ENCODE measurements at regions not wholly inside any gene's neighbourhood (a gene's known extent, or its start where the extent isn't known, plus 50 kb on each side); places are given as distances from the start of the nearest gene placed in this dataset.

- POLR2A ChIA-PET, result no interaction called here
- H3K27ac Mint-ChIP-seq, result no peak overlapping the region
- DNase-seq, result no peak
- no peak overlapping the region for H3K4me3 Mint-ChIP-seq
- CTCF ChIA-PET, result interaction anchor here (0.8 to 2.3 kb wide), 9 partner anchors 9 to 78 kb away, joined by 3 to 13 read pairs (median 4); no protein-coding TSS in a partner anchor
- H3K27me3 Mint-ChIP-seq, result peaks cover 4% of the 10 kb centered on the region
- H3K36me3 Mint-ChIP-seq (ENCODE audit: low read depth), result peaks cover 2% of the 10 kb centered on the region
- peaks cover 4% of the 10 kb centered on the region for H3K9me3 Mint-ChIP-seq
- peaks cover 30% of the 10 kb centered on the region for H3K4me1 Mint-ChIP-seq
Observed at GRCh38 chr10:6648894-6649720, 69.0 kb upstream of the PRKCQ start.

DNA sequence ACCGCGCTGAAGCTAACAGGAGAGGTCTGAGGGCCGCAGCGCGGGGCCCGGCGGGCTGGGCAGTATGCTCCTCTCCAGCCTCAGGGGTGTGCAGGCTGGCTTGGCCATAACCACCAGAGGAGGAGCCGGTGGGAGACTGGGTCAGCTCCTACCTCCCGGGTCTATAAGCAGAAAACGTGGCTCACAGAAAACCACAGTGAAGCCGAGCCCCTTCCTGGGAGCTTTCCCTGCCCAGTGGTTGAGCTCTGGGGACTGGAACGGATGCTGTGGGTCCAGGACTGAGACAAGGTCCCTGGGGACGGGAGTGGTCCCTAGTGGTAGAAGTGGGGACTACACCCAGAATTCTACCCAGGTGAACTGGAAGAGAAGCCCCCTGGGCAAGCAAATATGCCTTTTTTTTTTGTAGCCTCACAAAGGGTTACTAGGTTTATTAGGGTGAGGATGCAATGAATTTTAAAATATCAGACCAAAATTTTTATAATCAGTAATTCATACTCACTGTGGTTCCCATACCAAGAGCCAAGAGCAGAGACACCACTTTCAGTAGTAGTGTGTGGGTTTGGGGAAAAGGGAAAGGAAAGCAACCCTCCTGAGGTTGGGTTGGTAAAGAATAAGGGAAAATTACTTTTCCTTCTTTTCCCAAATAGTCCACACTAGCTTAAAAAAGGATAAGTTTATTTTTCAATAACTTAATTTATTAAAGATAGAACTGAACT lies 67.9 kb upstream of the PRKCQ start:
- DNase-seq, result peak; percentile 73
- H3K27ac Mint-ChIP-seq, result no peak overlapping the region
- POLR2A ChIA-PET, result no interaction called here
- CTCF ChIA-PET, result interaction anchor here (0.6 to 2.3 kb wide), 32 partner anchors 8 to 837 kb away, joined by 3 to 13 read pairs (median 4); no protein-coding TSS in a partner anchor
- no peak overlapping the region for H3K4me3 Mint-ChIP-seq
- peaks cover 36% of the 10 kb centered on the region for H3K4me1 Mint-ChIP-seq
- peaks cover 2% of the 10 kb centered on the region for H3K36me3 Mint-ChIP-seq (ENCODE audit: low read depth)
- H3K9me3 Mint-ChIP-seq, result peaks cover 4% of the 10 kb centered on the region
- no peaks in the 10 kb centered on the region for H3K27me3 Mint-ChIP-seq

- Mint-ChIP-seq H3K4me1 (peaks cover 46% of the 10 kb centered on the region), H3K27me3 (no peaks in the 10 kb centered on the region), H3K4me3 (no peak overlapping the region), H3K9me3 (peaks cover 4% of the 10 kb centered on the region), H3K36me3 (ENCODE audit: low read depth) (peaks cover 6% of the 10 kb centered on the region), H3K27ac (peak overlapping the region; percentile 20)
- ChIA-PET CTCF (interaction anchor here (0.7 to 1.5 kb wide), 5 partner anchors 11 to 197 kb away, joined by 3 to 4 read pairs (median 4); no protein-coding TSS in a partner anchor), POLR2A (interaction anchor here (0.9 kb wide), 1 partner anchor 170 kb away, joined by 5 read pairs; no protein-coding TSS in a partner anchor)
- no peak for DNase-seq
Observed at GRCh38 chr10:6643962-6644361, 63.9 kb upstream of the PRKCQ start.

GRCh38 chr10:6642876-6643275 lies 62.8 kb upstream of the PRKCQ start:
- H3K27ac Mint-ChIP-seq, result peak overlapping the region; percentile 79
- peaks cover 4% of the 10 kb centered on the region for H3K9me3 Mint-ChIP-seq
- CTCF ChIA-PET, result interaction anchor here (1.1 to 1.5 kb wide), 4 partner anchors 12 to 196 kb away, joined by 3 to 4 read pairs (median 4); no protein-coding TSS in a partner anchor
- POLR2A ChIA-PET, result no interaction called here
- H3K4me3 Mint-ChIP-seq, result no peak overlapping the region
- H3K36me3 Mint-ChIP-seq (ENCODE audit: low read depth), result peaks cover 6% of the 10 kb centered on the region
- H3K4me1 Mint-ChIP-seq, result peaks cover 44% of the 10 kb centered on the region
- DNase-seq, result peak; percentile 19
- no peaks in the 10 kb centered on the region for H3K27me3 Mint-ChIP-seq

GRCh38 chr10:6640433-6641040 lies 60.5 kb upstream of the PRKCQ start:
- H3K27ac Mint-ChIP-seq, result no peak overlapping the region
- CTCF ChIA-PET, result no interaction called here
- peaks cover 9% of the 10 kb centered on the region for H3K36me3 Mint-ChIP-seq (ENCODE audit: low read depth)
- DNase-seq, result no peak
- H3K27me3 Mint-ChIP-seq, result no peaks in the 10 kb centered on the region
- H3K9me3 Mint-ChIP-seq, result peaks cover 2% of the 10 kb centered on the region
- peaks cover 56% of the 10 kb centered on the region for H3K4me1 Mint-ChIP-seq
- POLR2A ChIA-PET, result no interaction called here
- no peak overlapping the region for H3K4me3 Mint-ChIP-seq

GRCh38 chr10:6637053-6637452 lies 57.0 kb upstream of the PRKCQ start:
- CTCF ChIA-PET, result interaction anchor here (0.8 to 1.5 kb wide), 3 partner anchors 10 to 203 kb away, joined by 3 to 4 read pairs (median 3); no protein-coding TSS in a partner anchor
- H3K27me3 Mint-ChIP-seq, result no peaks in the 10 kb centered on the region
- peaks cover 31% of the 10 kb centered on the region for H3K4me1 Mint-ChIP-seq
- DNase-seq, result no peak
- H3K4me3 Mint-ChIP-seq, result no peak overlapping the region
- POLR2A ChIA-PET, result no interaction called here
- no peak overlapping the region for H3K27ac Mint-ChIP-seq
- H3K36me3 Mint-ChIP-seq (ENCODE audit: low read depth), result peaks cover 5% of the 10 kb centered on the region
- H3K9me3 Mint-ChIP-seq, result no peaks in the 10 kb centered on the region

GRCh38 chr10:6635784-6636183 lies 55.7 kb upstream of the PRKCQ start:
- ChIA-PET CTCF (no interaction called here), POLR2A (no interaction called here)
- Mint-ChIP-seq H3K27ac (peak overlapping the region; percentile 78), H3K36me3 (ENCODE audit: low read depth) (peaks cover 3% of the 10 kb centered on the region), H3K4me1 (peaks cover 30% of the 10 kb centered on the region), H3K4me3 (no peak overlapping the region), H3K9me3 (no peaks in the 10 kb centered on the region), H3K27me3 (no peaks in the 10 kb centered on the region)
- no peak for DNase-seq
